ENCODE measurements at regions not wholly inside any gene's neighbourhood (a gene's known extent, or its start where the extent isn't known, plus 50 kb on each side); places are given as distances from the start of the nearest gene placed in this dataset.

DNA sequence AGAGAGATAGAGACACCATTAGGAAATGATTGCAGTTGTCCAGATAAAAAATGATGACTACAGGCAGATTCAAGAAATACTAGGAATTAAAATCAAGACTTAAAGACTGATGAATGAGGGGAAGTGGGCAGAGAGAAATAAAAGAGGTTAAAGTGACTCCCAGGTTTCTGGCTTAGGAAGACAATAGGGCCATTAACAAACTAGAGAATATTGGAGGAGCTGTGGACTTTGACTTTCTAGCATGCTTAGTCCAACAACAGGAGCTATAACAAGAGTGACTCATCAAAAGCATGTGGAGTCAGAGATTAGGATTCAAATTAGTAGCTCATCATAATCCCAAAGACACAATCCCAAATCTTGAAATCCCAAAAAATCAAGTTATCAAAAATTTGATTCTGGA is 101.5 kb downstream of the BMP4 start:
- TF ChIP-seq, protein P1, sequence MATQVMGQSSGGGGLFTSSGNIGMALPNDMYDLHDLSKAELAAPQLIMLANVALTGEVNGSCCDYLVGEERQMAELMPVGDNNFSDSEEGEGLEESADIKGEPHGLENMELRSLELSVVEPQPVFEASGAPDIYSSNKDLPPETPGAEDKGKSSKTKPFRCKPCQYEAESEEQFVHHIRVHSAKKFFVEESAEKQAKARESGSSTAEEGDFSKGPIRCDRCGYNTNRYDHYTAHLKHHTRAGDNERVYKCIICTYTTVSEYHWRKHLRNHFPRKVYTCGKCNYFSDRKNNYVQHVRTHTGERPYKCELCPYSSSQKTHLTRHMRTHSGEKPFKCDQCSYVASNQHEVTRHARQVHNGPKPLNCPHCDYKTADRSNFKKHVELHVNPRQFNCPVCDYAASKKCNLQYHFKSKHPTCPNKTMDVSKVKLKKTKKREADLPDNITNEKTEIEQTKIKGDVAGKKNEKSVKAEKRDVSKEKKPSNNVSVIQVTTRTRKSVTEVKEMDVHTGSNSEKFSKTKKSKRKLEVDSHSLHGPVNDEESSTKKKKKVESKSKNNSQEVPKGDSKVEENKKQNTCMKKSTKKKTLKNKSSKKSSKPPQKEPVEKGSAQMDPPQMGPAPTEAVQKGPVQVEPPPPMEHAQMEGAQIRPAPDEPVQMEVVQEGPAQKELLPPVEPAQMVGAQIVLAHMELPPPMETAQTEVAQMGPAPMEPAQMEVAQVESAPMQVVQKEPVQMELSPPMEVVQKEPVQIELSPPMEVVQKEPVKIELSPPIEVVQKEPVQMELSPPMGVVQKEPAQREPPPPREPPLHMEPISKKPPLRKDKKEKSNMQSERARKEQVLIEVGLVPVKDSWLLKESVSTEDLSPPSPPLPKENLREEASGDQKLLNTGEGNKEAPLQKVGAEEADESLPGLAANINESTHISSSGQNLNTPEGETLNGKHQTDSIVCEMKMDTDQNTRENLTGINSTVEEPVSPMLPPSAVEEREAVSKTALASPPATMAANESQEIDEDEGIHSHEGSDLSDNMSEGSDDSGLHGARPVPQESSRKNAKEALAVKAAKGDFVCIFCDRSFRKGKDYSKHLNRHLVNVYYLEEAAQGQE (IDR thresholded peaks at IDR 0.05; ENCODE audit: insufficient replicate concordance, low read depth): no peak
- TF ChIP-seq SPI1 (IDR thresholded peaks at IDR 0.05; ENCODE audit: borderline replicate concordance, low read depth): no peak

All from HL-60 (cell line).